Dermis blood vessel endothelial cell (primary cell): ENCODE measurements at regions not wholly inside any gene's neighbourhood (a gene's known extent, or its start where the extent isn't known, plus 50 kb on each side); places are given as distances from the start of the nearest gene placed in this dataset.

Experiments
- DNase-seq: peaks from one replicate; pipeline ENCODE4 v3.0.0; 2010

GRCh38 chr4:74615411-74615810, 170.5 kb downstream of the AREG start:
- no peak for DNase-seq

GRCh38 chr4:74618166-74618565, 173.2 kb downstream of the AREG start:
- DNase-seq, result peak; percentile 56

- peak; percentile 71 for DNase-seq
Observed at GRCh38 chr4:74618659-74619058, 173.7 kb downstream of the AREG start.

GRCh38 chr4:74619931-74620702, 174.2 kb downstream of the BTC start:
- DNase-seq, result no peak

GRCh38 chr4:74621616-74622015, 172.7 kb downstream of the BTC start:
- no peak for DNase-seq

- peak; percentile 89 for DNase-seq
Observed at GRCh38 chr4:74623041-74623440, 171.3 kb downstream of the BTC start.

- peak; percentile 88 for DNase-seq
Observed at GRCh38 chr4:74624351-74625151, 169.8 kb downstream of the BTC start.

GRCh38 chr4:74625981-74626380, 168.3 kb downstream of the BTC start:
- DNase-seq, result peak; percentile 68

- no peak for DNase-seq
Observed at GRCh38 chr4:74627093-74627492, 167.2 kb downstream of the BTC start.

GRCh38 chr4:74627504-74627903, 166.8 kb downstream of the BTC start:
- DNase-seq, result no peak

- DNase-seq, result no peak
Observed at GRCh38 chr4:74628852-74629620, 165.3 kb downstream of the BTC start.

GRCh38 chr4:74630551-74630950, 163.8 kb downstream of the BTC start:
- DNase-seq, result no peak

- DNase-seq, result no peak
Observed at GRCh38 chr4:74631338-74631737, 163.0 kb downstream of the BTC start.

GRCh38 chr4:74631988-74632387, 162.3 kb downstream of the BTC start:
- DNase-seq, result no peak

GRCh38 chr4:74632634-74633033, 161.7 kb downstream of the BTC start:
- peak; percentile 86 for DNase-seq

GRCh38 chr4:74635074-74635473, 159.2 kb downstream of the BTC start:
- no peak for DNase-seq

GRCh38 chr4:74635490-74636123, 158.7 kb downstream of the BTC start:
- no peak for DNase-seq

- no peak for DNase-seq
Observed at GRCh38 chr4:74638001-74638400, 156.3 kb downstream of the BTC start.

- DNase-seq, result no peak
Observed at GRCh38 chr4:74638689-74639088, 155.6 kb downstream of the BTC start.

GRCh38 chr4:74640111-74640903, 154.0 kb downstream of the BTC start:
- DNase-seq, result peak; percentile 61

GRCh38 chr4:74642006-74642405, 152.3 kb downstream of the BTC start:
- DNase-seq, result no peak

- no peak for DNase-seq
Observed at GRCh38 chr4:74649193-74649592, 145.1 kb downstream of the BTC start.
